ENCODE measurements at regions not wholly inside any gene's neighbourhood (a gene's known extent, or its start where the extent isn't known, plus 50 kb on each side); places are given as distances from the start of the nearest gene placed in this dataset.

GRCh38 chr7:52283335-52283734 lies 752.1 kb upstream of the POM121L12 start:
- TF ChIP-seq BCL11A (tag by site-specific recombination; IDR thresholded peaks at IDR 0.05; ENCODE audit: low read depth) (no peak), ZNF311 (tag by site-specific recombination; IDR thresholded peaks at IDR 0.05; ENCODE audit: borderline replicate concordance) (no peak), ZFP69B (tag by site-specific recombination; IDR thresholded peaks at IDR 0.05) (no peak), CTCF (tag by site-specific recombination; IDR thresholded peaks at IDR 0.05) (no peak), ZBTB49 (tag by site-specific recombination; IDR thresholded peaks at IDR 0.05; ENCODE audit: low read depth) (no peak), REST (tag by site-specific recombination; IDR thresholded peaks at IDR 0.05) (no peak)

Measured in HEK293 (cell line).